PC-3 (cell line): ENCODE measurements at regions not wholly inside any gene's neighbourhood (a gene's known extent, or its start where the extent isn't known, plus 50 kb on each side); places are given as distances from the start of the nearest gene placed in this dataset.

Source experiments
- ATAC-seq: fragments of 200-7000 bp; cut with Tn5 transposase; 2 replicates; pipeline ENCODE4 v1.9.1; 2020; ENCODE audit warnings: mild to moderate bottlenecking, moderate library complexity
- BruUV-seq: library from RNA; stranded (reverse); fragments of 400-500 nt; replicated peaks from 2 replicates; lab custom pipeline; 2021; lab: Mats Ljungman, UMichigan
- CTCF ChIA-PET: fragments of 300-600 bp; sonication (Branson Sonifier 250); formaldehyde crosslinking; loops from one replicate; lab custom pipeline; 2022; ENCODE audit warnings: antibody characterized with exemption; lab: Charles Lee
- POLR2A ChIA-PET: fragments of 300-600 bp; sonication (Branson Sonifier 250); formaldehyde crosslinking; loops from one replicate; lab custom pipeline; 2022; ENCODE audit warnings: antibody characterized with exemption; ENCODE audit not compliant: unreplicated experiment; lab: Charles Lee
- DNase-seq: peaks from one replicate; pipeline ENCODE4 v3.0.0-alpha.2; 2015
- H2AFZ ChIP-seq: fragments of 300-600 bp; sonication (generic); 2 replicates; pipeline ENCODE4 v1.6.0; 2016; ENCODE audit warnings: antibody characterized with exemption, low read length
- H3F3A ChIP-seq: fragments of 300-600 bp; sonication (generic); one replicate; pipeline ENCODE4 v1.6.0; 2017; ENCODE audit warnings: antibody characterized with exemption, low read length, control low read depth, mild to moderate bottlenecking; ENCODE audit not compliant: unreplicated experiment
- H3K27ac ChIP-seq: fragments of 300-600 bp; sonication (generic); 2 replicates; pipeline ENCODE4 v1.5.1; 2016; ENCODE audit warnings: mild to moderate bottlenecking, low read length
- H3K27me3 ChIP-seq: fragments of 300-600 bp; sonication (generic); 2 replicates; pipeline ENCODE4 v1.6.1; 2016; ENCODE audit warnings: low read length, mixed read lengths
- H3K36me3 ChIP-seq: fragments of 300-600 bp; sonication (generic); 2 replicates; pipeline ENCODE4 v1.6.1; 2016; ENCODE audit warnings: low read depth, mixed run types, low read length, mixed read lengths
- H3K4me1 ChIP-seq: fragments of 300-600 bp; sonication (generic); 2 replicates; pipeline ENCODE4 v1.5.1; 2016; ENCODE audit warnings: low read length; ENCODE audit not compliant: insufficient read depth
- H3K4me2 ChIP-seq: fragments of 300-600 bp; sonication (generic); 2 replicates; pipeline ENCODE4 v1.6.0; 2016; ENCODE audit warnings: low read length
- H3K4me3 ChIP-seq: fragments of 300-600 bp; sonication (generic); 2 replicates; pipeline ENCODE4 v1.5.1; 2016; ENCODE audit warnings: mild to moderate bottlenecking, low read length, mixed read lengths
- H3K79me2 ChIP-seq: fragments of 300-600 bp; sonication (generic); 2 replicates; pipeline ENCODE4 v1.6.1; 2017; ENCODE audit warnings: low read length, mixed read lengths
- H3K9ac ChIP-seq: fragments of 300-600 bp; sonication (generic); 2 replicates; pipeline ENCODE4 v1.6.0; 2016; ENCODE audit warnings: mild to moderate bottlenecking, low read length
- H3K9me2 ChIP-seq: fragments of 300-600 bp; sonication (generic); replicated peaks from 2 replicates; pipeline ENCODE4 v1.6.1; 2016; ENCODE audit warnings: mixed run types, low read length, mixed read lengths
- H3K9me3 ChIP-seq: fragments of 300-600 bp; sonication (generic); 2 replicates; pipeline ENCODE4 v1.6.1; 2016; ENCODE audit warnings: low read length, mixed read lengths
- H4K20me1 ChIP-seq: fragments of 300-600 bp; sonication (generic); 2 replicates; pipeline ENCODE4 v1.6.1; 2016; ENCODE audit warnings: low read length, mixed read lengths
- CTCF ChIP-seq: fragments of 300-600 bp; sonication (generic); conservative IDR thresholded peaks from 2 replicates; pipeline ENCODE4 v1.5.1; 2017; ENCODE audit warnings: antibody characterized with exemption, low read depth, mild to moderate bottlenecking, low read length
- EZH2 ChIP-seq: fragments of 300-600 bp; sonication (generic); IDR thresholded peaks from one replicate; pipeline ENCODE4 v1.6.1; 2017; ENCODE audit warnings: antibody characterized with exemption, mild to moderate bottlenecking, low read length; ENCODE audit not compliant: unreplicated experiment
- EZH2phosphoT487 ChIP-seq: fragments of 300-600 bp; sonication (generic); IDR thresholded peaks from 2 replicates; pipeline ENCODE4 v1.6.1; 2018; ENCODE audit warnings: mild to moderate bottlenecking, antibody characterized with exemption, low read length, borderline replicate concordance
- intact Hi-C: fragments of 100-400 bp; cut with micrococcal nuclease; formaldehyde crosslinking; loops from 2 replicates; pipeline ENCODE4 v1.9.0; 2023

- H3K9me2 ChIP-seq: no peaks in the 10 kb centered on the region
- TF ChIP-seq EZH2phosphoT487 (no peak), CTCF (no peak), EZH2 (no peak)
- ChIA-PET CTCF (interaction anchor here (0.7 kb wide), 1 partner anchor 32 kb away, joined by 6 read pairs; no protein-coding TSS in a partner anchor), POLR2A (no interaction called here)
- no peaks in the 10 kb centered on the region for H3K27me3 ChIP-seq
- H3K4me2 ChIP-seq: no peak overlapping the region
- H3K4me1 ChIP-seq: peaks cover 16% of the 10 kb centered on the region
- intact Hi-C loops: no loop called here
- H4K20me1 ChIP-seq: no peaks in the 10 kb centered on the region
- no peaks in the 10 kb centered on the region for H3K36me3 ChIP-seq
- no peak overlapping the region for H3K9ac ChIP-seq
- no peak for ATAC-seq
- no TSS peak for BruUV-seq
- H3K4me3 ChIP-seq: no peak overlapping the region
- no peaks in the 10 kb centered on the region for H3K79me2 ChIP-seq
- H3K9me3 ChIP-seq: no peaks in the 10 kb centered on the region
- no peak overlapping the region for H3K27ac ChIP-seq
- H2AFZ ChIP-seq: no peak overlapping the region
- H3F3A ChIP-seq: no peaks in the 10 kb centered on the region
- DNase-seq: no peak
These were observed 102.1 kb upstream of the ADRA1B start for GRCh38 chr5:159814222-159814621.

GRCh38 chr5:159814805-159815585 lies 101.3 kb upstream of the ADRA1B start:
- peak; percentile 64 for DNase-seq
- Histone ChIP-seq H3K4me2 (peak overlapping the region; percentile 33; the same call in 1 of the 2 replicates), H3K9me2 (no peaks in the 10 kb centered on the region), H3K36me3 (no peaks in the 10 kb centered on the region), H3K79me2 (no peaks in the 10 kb centered on the region), H3K27me3 (no peaks in the 10 kb centered on the region), H3K9ac (no peak overlapping the region), H3K4me3 (no peak overlapping the region), H4K20me1 (no peaks in the 10 kb centered on the region), H3K9me3 (no peaks in the 10 kb centered on the region), H3K4me1 (peaks cover 23% of the 10 kb centered on the region), H2AFZ (no peak overlapping the region), H3K27ac (peak overlapping the region; percentile 64), H3F3A (no peaks in the 10 kb centered on the region)
- TF ChIP-seq EZH2: no peak
- TF ChIP-seq CTCF: no peak
- no peak for TF ChIP-seq EZH2phosphoT487
- POLR2A ChIA-PET: no interaction called here
- CTCF ChIA-PET: no interaction called here
- peak; percentile 33 for ATAC-seq
- BruUV-seq: no TSS peak
- intact Hi-C loops: no loop called here
